Upper lobe of right lung (tissue), 1 donor: ENCODE measurements at regions not wholly inside any gene's neighbourhood (a gene's known extent, or its start where the extent isn't known, plus 50 kb on each side); places are given as distances from the start of the nearest gene placed in this dataset.

Experiments used
- ATAC-seq: fragments of 200-7000 bp; cut with Tn5 transposase; one replicate; pipeline ENCODE4 v1.9.1; 2020; ENCODE audit warnings: mild to moderate bottlenecking, moderate library complexity
- DNase-seq: peaks from one replicate; pipeline ENCODE4 v3.0.0-alpha.2; 2020
- H3K27ac ChIP-seq: fragments of 200-600 bp; one replicate; pipeline ENCODE4 v1.8.0; 2022
- H3K27me3 ChIP-seq: fragments of 200-600 bp; one replicate; pipeline ENCODE4 v1.8.0; 2022; ENCODE audit warnings: mild to moderate bottlenecking
- H3K36me3 ChIP-seq: fragments of 200-600 bp; one replicate; pipeline ENCODE4 v1.8.0; 2022
- H3K4me1 ChIP-seq: fragments of 200-600 bp; one replicate; pipeline ENCODE4 v1.8.0; 2022
- H3K4me3 ChIP-seq: fragments of 200-600 bp; one replicate; pipeline ENCODE4 v1.8.0; 2022; ENCODE audit warnings: mild to moderate bottlenecking
- H3K9me3 ChIP-seq: fragments of 200-600 bp; one replicate; pipeline ENCODE4 v1.8.0; 2022
- CTCF ChIP-seq: fragments of 200-600 bp; IDR thresholded peaks from one replicate; pipeline ENCODE4 v1.8.0; 2022; ENCODE audit warnings: antibody characterized with exemption
- intact Hi-C: fragments of 100-400 bp; cut with DNase I; formaldehyde crosslinking; loops from one replicate; pipeline ENCODE4 v1.11.0; 2022
- donor health status: DM: no; HTN: yes; CAD: no; lungs with severe emphysema.

- H3K27me3 ChIP-seq, result no peaks in the 10 kb centered on the region
- no peaks in the 10 kb centered on the region for H3K9me3 ChIP-seq
- intact Hi-C loops, result no loop called here
- no peak overlapping the region for H3K4me3 ChIP-seq
- DNase-seq (no peak), ATAC-seq (no peak)
- no peak for TF ChIP-seq CTCF
- no peaks in the 10 kb centered on the region for H3K36me3 ChIP-seq
- no peak overlapping the region for H3K27ac ChIP-seq
- no peaks in the 10 kb centered on the region for H3K4me1 ChIP-seq
These were observed 52.7 kb upstream of the ZNF618 start for GRCh38 chr9:113823421-113823820.
